Gastroesophageal sphincter (tissue), 3 donors: ENCODE measurements at regions not wholly inside any gene's neighbourhood (a gene's known extent, or its start where the extent isn't known, plus 50 kb on each side); places are given as distances from the start of the nearest gene placed in this dataset.

Experiments used
- CTCF ChIP-seq, 4 experiments: fragments of 200-600 bp in 2 of 4; fragments of 450-650 bp in 2 of 4; sonication (generic) in 1 of 4; IDR thresholded peaks; one replicate each; pipeline ENCODE4 v1.5.1; 2017 to 2019; ENCODE audit warnings: antibody characterized with exemption in 4 of 4, mild to moderate bottlenecking in 2 of 4, moderate library complexity in 2 of 4
- EP300 ChIP-seq: sonication (generic); formaldehyde crosslinking; IDR thresholded peaks from one replicate; pipeline ENCODE4 v1.6.1; 2017; ENCODE audit warnings: antibody characterized with exemption, mild to moderate bottlenecking
- POLR2A ChIP-seq, 2 donors: fragments of 450-650 bp; IDR thresholded peaks; one replicate each; pipeline ENCODE4 v1.6.1; 2017; ENCODE audit warnings: antibody characterized with exemption in 2 of 2, mild to moderate bottlenecking in 2 of 2, moderate library complexity in 1 of 2
- POLR2AphosphoS5 ChIP-seq: sonication (generic); formaldehyde crosslinking; IDR thresholded peaks from one replicate; pipeline ENCODE4 v1.6.1; 2017; ENCODE audit warnings: antibody characterized with exemption

GRCh38 chr21:23067672-23068071 is 2069.5 kb downstream of the NCAM2 start:
- no peak for TF ChIP-seq EP300
- TF ChIP-seq CTCF (IDR thresholded peaks at IDR 0.05) = no peak
- TF ChIP-seq POLR2A (IDR thresholded peaks at IDR 0.05) = no peak
- no peak for TF ChIP-seq POLR2AphosphoS5
